Tibial nerve (tissue), 4 donors: ENCODE measurements at regions not wholly inside any gene's neighbourhood (a gene's known extent, or its start where the extent isn't known, plus 50 kb on each side); places are given as distances from the start of the nearest gene placed in this dataset.

Source experiments
- DNase-seq, 2 donors: peaks; one replicate each; pipeline ENCODE4 v3.0.0-alpha.2; 2019; ENCODE audit warnings: low spot score in 2 of 2
- H3K27ac ChIP-seq, 4 donors: fragments of 200-600 bp; sonication (generic) in 3 of 4; one replicate each; pipeline ENCODE4 v1.5.1; 2017 to 2019; ENCODE audit warnings: mild to moderate bottlenecking in 1 of 4
- H3K27me3 ChIP-seq, 2 donors: fragments of 200-600 bp; sonication (generic) in 1 of 2; one replicate each; pipeline versions ENCODE4 v1.5.1 to v1.6.0; 2017 to 2019
- H3K36me3 ChIP-seq, 3 donors: fragments of 200-600 bp; sonication (generic); one replicate each; pipeline ENCODE4 v1.5.1; 2018 to 2019
- H3K4me1 ChIP-seq, 4 donors: fragments of 200-600 bp; sonication (generic) in 3 of 4; one replicate each; pipeline ENCODE4 v1.5.1; 2017 to 2019
- H3K4me3 ChIP-seq, 4 donors: fragments of 200-600 bp; sonication (generic) in 3 of 4; one replicate each; pipeline ENCODE4 v1.5.1; 2017 to 2019; ENCODE audit warnings: mild to moderate bottlenecking in 1 of 4, moderate library complexity in 1 of 4
- H3K9me3 ChIP-seq, 4 donors: fragments of 200-600 bp; sonication (generic) in 3 of 4; one replicate each; pipeline ENCODE4 v1.5.1; 2017 to 2019
- CTCF ChIP-seq, 5 experiments: fragments of 200-600 bp in 3 of 5; fragments of 450-650 bp in 2 of 5; sonication (generic) in 3 of 5; IDR thresholded peaks; one replicate each; pipeline ENCODE4 v1.5.1; 2016 to 2019; ENCODE audit warnings: antibody characterized with exemption in 5 of 5, mild to moderate bottlenecking in 3 of 5, moderate library complexity in 2 of 5
- EP300 ChIP-seq, 2 donors: sonication (generic); formaldehyde crosslinking; IDR thresholded peaks; one replicate each; pipeline ENCODE4 v1.6.1; 2017; ENCODE audit warnings: antibody characterized with exemption in 2 of 2, mild to moderate bottlenecking in 1 of 2
- POLR2A ChIP-seq, 2 donors: fragments of 450-650 bp; IDR thresholded peaks; one replicate each; pipeline ENCODE4 v1.6.1; 2017; ENCODE audit warnings: antibody characterized with exemption in 2 of 2, mild to moderate bottlenecking in 2 of 2, moderate library complexity in 2 of 2
- WGBS, 2 donors: methylation state at CpG; one replicate each; pipeline ENCODE4 v1.1.5; 2018; 5-methylcytosine and 5-hydroxymethylcytosine counted together

- TF ChIP-seq CTCF (IDR thresholded peaks at IDR 0.05) (no peak), EP300 (IDR thresholded peaks at IDR 0.05) (no peak), POLR2A (IDR thresholded peaks at IDR 0.05) (no peak)
- Histone ChIP-seq H3K9me3 (no peaks in the 10 kb centered on the region), H3K27ac (no peak overlapping the region), H3K4me1 (no peaks in the 10 kb centered on the region), H3K36me3 (no peaks in the 10 kb centered on the region), H3K4me3 (no peak overlapping the region), H3K27me3 (no peaks in the 10 kb centered on the region)
- 82 to 84% methylated on average over 1 of the region's 1 CpG for WGBS, 2 donors
- DNase-seq, result no peak
Measured at GRCh38 chr3:163914567-163914966, 1163.7 kb downstream of the SI start.

- no peak for TF ChIP-seq CTCF (IDR thresholded peaks at IDR 0.05)
- no peak for TF ChIP-seq POLR2A (IDR thresholded peaks at IDR 0.05)
- TF ChIP-seq EP300 (IDR thresholded peaks at IDR 0.05), result no peak
- Histone ChIP-seq H3K36me3 (no peaks in the 10 kb centered on the region), H3K4me1 (no peaks in the 10 kb centered on the region), H3K9me3 (no peaks in the 10 kb centered on the region), H3K4me3 (no peak overlapping the region), H3K27me3 (no peaks in the 10 kb centered on the region), H3K27ac (no peak overlapping the region)
- no peak for DNase-seq
- WGBS, 2 donors, result 87 to 89% methylated on average over 7 of the region's 7 CpGs
Measured at GRCh38 chr3:163891771-163892170, 1186.5 kb downstream of the SI start.

GRCh38 chr3:163890661-163891060 is 1187.6 kb downstream of the SI start:
- no peak overlapping the region for H3K27ac ChIP-seq
- H3K4me3 ChIP-seq, result no peak overlapping the region
- TF ChIP-seq CTCF (IDR thresholded peaks at IDR 0.05) (no peak), EP300 (IDR thresholded peaks at IDR 0.05) (no peak), POLR2A (IDR thresholded peaks at IDR 0.05) (no peak)
- no peak for DNase-seq
- WGBS, 2 donors, result 37 to 77% methylated on average over 2 of the region's 2 CpGs
- H3K9me3 ChIP-seq, result no peaks in the 10 kb centered on the region
- no peaks in the 10 kb centered on the region for H3K4me1 ChIP-seq
- no peaks in the 10 kb centered on the region for H3K27me3 ChIP-seq
- H3K36me3 ChIP-seq, result no peaks in the 10 kb centered on the region

GRCh38 chr3:163879172-163879571 is 1199.1 kb downstream of the SI start:
- Histone ChIP-seq H3K27ac (no peak overlapping the region), H3K36me3 (no peaks in the 10 kb centered on the region), H3K27me3 (no peaks in the 10 kb centered on the region), H3K9me3 (peaks cover 0 to 13% (median 2%) of the 10 kb centered on the region in 4 donors), H3K4me1 (no peaks in the 10 kb centered on the region), H3K4me3 (no peak overlapping the region)
- WGBS, 2 donors, result 95% methylated on average over 4 of the region's 4 CpGs
- DNase-seq, result no peak
- no peak for TF ChIP-seq CTCF (IDR thresholded peaks at IDR 0.05)
- TF ChIP-seq POLR2A (IDR thresholded peaks at IDR 0.05), result no peak
- TF ChIP-seq EP300 (IDR thresholded peaks at IDR 0.05), result no peak

- H3K27me3 ChIP-seq, result no peaks in the 10 kb centered on the region
- H3K36me3 ChIP-seq, result no peaks in the 10 kb centered on the region
- peaks cover 0 to 13% (median 2%) of the 10 kb centered on the region in 4 donors for H3K9me3 ChIP-seq
- TF ChIP-seq CTCF (IDR thresholded peaks at IDR 0.05) (no peak), POLR2A (IDR thresholded peaks at IDR 0.05) (no peak), EP300 (IDR thresholded peaks at IDR 0.05) (no peak)
- H3K4me3 ChIP-seq, result no peak overlapping the region
- no peak for DNase-seq
- no peaks in the 10 kb centered on the region for H3K4me1 ChIP-seq
- 89 to 98% methylated on average over 4 of the region's 4 CpGs for WGBS, 2 donors
- H3K27ac ChIP-seq, result no peak overlapping the region
Measured at GRCh38 chr3:163878396-163878795, 1199.9 kb downstream of the SI start.
